RPMI7951 (cell line): ENCODE measurements at regions not wholly inside any gene's neighbourhood (a gene's known extent, or its start where the extent isn't known, plus 50 kb on each side); places are given as distances from the start of the nearest gene placed in this dataset.

ENCODE experiments used
- DNase-seq: peaks from one replicate; pipeline ENCODE4 v3.0.0-alpha.2; 2012; ENCODE audit warnings: low read depth

DNA sequence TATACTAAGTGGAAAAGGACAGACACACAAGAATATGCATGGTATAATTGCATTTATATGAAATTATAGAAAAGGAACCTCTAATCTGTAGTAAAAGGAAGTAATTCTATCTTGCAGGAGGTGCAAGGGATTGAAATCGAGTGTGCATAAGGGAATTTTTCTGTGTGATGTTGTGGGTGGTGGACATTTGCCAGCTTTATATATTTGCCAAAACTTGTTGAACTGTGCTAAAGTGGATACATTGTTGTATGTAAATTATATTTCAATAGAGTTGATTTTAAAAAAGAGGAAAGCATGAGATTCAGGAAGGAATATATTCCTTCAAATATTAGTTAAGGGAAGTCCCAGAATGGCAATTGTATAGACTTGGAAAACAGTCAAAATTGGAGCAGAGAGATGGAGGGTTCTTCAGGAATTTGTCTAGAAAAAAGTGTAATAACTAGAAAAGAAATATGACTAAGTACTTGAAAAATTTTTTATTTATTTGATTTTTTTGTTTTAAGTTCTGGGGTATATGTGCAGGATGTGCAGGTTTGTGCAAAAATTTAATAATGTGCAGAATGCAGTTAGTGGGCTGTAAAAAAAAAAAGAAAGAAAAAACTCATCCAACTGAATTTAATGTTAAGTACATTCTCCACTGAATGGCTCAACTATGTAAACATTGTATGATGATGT is 96.1 kb downstream of the ARL4A start:
- DNase-seq = no peak

DNA sequence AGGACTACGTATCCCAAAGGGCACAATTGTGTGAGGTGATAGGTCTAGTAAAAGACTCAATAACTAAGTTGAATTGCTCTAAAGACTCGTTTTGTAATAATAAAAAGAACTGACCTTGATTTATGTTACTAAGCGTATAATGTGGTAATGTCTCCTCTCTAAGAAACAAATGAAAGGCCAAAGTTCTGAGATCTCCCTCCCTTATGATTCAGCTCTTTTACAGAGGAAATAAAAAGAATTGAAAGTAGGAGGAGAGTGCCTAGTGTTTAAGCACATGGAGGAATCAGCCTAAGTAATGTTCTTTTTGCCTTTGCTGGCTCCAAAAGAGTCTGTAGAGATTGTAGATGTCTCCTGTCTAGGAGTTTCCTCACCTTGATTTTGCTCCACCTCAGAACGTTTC is 98.0 kb downstream of the ARL4A start:
- DNase-seq = no peak

DNA sequence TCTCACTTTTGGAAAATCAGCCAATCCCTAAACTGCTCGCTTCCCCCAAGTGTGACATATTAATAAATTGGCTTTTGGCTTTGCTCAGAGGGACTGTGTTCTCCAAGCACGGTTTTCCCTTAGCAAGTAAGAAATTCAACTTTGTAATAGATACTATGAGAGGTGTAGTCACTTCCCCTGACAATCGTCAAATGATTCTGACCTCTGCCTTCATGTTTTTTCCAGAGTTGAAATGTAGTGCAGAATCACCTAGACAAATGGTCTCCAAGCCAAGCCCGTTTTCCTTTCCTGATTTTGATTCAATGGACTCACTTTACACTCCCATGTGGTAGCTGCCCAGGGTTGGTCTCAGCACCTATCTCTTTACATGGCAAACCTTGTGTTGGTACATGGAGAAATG is 99.1 kb downstream of the ARL4A start:
- DNase-seq = no peak

DNA sequence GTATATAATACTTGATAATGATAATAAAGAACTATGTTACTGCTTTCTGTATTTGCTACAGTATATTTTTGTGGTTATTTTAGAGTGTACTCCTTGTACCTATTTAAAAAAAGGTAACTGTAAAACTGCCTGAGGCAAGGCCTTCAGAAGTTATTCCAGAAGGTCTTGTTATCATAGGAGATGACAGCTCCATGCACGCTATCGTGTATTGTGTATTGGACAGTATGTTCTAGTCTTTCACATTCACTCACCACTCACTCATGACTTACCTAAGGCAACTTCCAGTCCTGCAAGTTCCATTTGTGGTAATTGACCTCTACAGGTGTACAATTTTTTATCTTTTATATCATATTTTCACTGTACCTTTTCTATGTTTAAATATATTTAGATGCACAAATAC is 100.7 kb downstream of the ARL4A start:
- DNase-seq = no peak

DNA sequence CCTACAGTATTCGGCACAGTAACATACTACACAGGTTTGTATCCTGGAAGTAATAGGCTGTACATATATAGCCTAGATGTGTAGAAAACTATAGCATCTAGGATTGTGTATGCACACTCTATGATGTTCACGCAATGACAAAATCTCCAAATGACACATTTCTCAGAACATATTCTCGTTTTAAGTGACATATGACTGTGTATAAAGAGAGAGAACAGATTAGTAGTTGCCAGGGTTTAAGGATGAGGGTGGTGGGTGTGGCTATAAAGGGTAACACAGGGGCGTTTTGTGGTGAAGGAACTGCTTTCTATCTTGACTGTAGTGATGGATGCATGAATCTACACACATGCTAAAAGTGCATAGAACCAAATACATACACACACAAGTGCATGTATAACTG is 101.2 kb downstream of the ARL4A start:
- DNase-seq = no peak

DNA sequence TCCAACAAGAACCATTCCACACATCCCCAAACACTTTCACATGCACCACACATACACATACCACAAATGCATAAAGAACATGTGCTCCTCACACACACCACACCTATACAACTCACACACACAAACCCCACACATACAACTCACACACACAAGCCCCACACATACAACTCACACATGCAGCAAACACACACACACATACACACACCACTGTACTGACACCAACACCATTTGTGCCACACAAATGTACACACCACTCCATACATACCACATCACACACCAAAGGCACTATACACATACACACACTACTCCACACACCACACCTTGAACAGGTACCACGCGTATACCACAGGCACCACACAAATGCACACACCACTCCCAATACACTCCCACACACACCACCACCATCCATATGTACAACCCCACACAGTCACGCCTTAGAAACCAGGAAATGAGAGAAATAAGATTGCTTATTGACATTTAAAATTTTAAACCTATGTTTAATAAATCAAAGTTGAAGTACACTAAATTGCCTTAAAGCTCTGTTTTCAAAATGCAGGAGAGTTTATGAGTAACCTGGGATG is 107.4 kb downstream of the ARL4A start:
- DNase-seq = no peak

DNA sequence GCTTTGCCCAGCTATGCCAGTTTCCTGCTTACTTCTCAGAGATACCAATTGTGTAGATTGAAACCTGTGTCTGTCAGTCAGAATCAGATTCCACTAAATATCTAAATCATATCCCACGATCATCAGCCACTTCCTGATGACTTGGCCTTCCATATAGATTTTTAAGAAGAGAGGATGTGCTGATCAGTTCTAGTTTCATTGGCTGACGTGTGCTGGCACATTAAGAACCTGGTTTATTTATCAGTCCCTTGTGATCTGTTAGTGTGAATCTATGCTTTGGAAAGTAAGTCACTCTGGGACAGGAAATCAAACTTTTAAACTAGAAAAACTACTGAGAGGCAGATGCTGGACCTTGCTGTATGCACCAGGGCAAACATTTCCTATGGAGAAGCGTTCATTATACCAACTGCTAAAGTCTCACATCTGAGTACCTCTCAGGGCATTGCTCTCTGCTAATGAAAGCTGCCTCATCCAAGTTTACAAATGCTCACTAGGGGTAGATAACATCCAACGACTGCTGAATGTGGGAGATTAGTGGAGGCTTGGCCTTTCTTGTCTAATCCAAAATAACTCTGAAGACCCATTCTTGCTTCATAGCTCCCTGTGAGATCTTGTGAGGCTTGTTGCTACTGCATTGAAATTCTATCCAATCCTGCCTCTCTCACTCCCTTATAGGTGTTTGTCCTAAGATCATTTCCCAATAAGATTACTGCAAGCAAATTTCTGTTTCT is 109.1 kb downstream of the ARL4A start:
- no peak for DNase-seq

DNA sequence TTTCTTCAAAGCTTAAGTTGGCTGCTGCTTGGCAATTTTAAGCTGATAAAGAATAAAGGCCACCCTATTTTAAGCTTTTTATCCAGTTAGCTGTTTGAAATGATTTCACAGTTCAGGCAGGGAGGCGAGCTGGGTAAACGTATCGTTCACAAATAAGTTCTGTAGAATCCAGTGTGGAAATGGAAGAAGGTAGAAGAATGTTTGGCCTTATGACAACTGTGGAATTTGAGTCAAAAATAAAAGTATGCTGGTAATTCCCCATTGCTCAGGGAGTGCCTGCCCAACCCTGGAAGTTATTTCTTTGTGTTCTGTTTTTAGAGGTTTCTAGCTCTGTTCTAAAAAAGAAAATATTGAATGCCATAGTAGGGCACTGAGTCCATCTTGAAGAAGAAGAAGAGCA is 113.1 kb downstream of the ARL4A start:
- DNase-seq = no peak

DNA sequence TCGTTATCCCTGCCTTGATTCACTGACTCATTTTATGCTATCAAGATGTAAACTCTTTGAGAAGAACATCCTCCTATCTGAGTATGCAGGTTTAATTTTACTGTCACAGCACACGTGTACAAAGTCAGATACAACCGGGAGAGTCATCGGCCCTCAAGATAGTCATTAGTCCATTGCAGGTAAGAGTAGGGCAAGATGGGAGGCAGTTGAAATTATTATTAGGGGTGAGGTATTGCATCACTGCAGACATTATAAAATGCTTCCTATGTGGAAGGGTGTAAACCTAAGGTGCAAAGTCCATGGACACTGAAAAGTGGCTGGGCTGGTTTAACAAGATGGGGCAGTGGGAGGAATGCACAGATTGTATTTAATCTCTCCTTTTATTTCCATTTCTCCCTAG is 113.7 kb downstream of the ARL4A start:
- DNase-seq = no peak

DNA sequence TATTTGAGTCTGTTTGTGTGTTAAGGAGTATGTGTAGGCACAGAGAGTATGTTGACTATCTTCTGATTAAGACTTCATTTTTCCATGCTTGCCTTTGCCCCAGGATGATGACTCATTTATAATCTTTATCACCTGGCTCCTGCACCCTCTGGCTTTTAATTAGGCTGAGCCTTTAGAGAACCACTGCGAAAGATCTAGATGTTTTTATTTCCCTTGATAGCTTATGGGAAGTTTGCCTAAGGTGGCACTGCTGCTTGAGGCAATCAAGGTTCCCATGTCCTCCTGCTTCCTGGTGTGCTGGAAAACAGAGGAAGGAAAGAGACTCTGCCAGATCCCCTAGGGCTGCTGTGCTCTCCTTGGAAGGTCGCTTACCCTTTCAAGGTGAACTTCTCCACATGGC is 114.6 kb downstream of the ARL4A start:
- DNase-seq = no peak

DNA sequence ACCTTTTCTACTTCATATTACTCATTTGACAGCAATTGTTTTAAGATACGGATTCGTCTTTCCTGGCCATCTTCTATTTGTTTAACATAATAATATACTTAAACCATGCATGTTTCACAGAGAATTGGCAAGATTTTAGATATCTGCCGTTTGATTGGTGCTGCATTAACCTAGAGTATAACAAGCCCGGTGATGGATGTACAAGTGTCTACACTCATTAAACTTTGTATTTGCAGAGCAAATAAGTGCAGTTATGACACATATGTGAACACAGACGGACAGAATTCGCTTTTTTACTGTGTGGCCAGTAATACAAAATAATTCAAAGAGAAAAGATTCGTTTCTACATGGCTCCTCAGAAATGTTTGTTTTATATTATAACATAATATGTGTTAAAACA is 116.1 kb downstream of the ARL4A start:
- no peak for DNase-seq

DNA sequence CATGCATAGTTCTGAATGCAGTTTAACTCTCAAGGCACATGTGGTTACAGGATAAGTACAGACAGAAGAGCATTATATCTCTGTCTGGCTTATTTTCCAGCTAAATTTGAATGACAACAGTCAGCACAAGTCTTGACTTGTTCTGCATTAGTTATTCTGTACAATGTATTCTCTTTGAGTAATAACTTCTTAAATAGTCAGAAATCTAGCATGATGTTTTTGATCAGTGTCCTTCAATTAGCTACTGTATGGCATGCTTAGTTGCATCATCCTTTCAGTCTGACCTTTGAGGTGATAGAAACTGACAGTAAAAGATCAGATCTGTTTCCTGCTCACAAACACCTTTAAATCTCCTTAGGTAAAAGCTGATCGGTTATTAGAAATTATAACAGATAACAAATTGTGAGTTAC is 118.1 kb downstream of the ARL4A start:
- no peak for DNase-seq

DNA sequence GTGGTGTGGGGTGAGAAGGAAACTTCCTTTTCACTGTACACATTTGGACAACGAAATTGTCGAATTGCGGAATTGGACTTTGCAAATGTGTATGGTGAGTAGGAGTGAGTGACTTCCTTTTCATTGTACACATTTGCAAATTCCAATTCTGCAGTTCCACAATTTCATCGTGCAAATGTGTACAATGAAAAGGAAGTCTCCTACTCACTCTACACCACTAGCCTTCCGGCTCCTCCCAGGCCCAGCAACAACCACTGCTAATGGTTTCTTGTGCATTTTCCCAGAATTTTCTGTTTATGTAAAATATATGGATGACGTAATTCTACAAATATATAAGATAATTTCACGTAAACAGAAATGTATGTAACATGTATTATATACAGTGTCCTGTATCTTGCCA is 118.5 kb downstream of the ARL4A start:
- no peak for DNase-seq

DNA sequence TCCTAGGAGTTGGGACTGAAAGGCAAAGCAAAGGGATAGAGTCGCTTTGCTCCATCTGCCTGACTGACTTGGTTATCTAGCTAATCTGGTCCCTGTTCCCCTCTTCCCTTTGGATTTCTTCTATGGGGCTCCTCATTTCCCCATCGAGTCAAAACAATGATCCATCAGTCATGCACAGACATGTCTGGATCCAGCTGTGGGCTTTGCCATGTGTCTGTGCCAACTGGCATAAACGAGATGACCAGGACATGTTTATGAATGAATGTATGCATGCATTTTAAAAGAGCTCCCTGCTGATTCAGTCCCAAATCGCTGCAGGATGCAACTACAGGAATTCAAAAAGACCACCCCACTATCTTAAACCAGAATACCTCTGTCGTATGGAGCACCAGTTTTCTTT is 122.0 kb downstream of the ARL4A start:
- DNase-seq = no peak

DNA sequence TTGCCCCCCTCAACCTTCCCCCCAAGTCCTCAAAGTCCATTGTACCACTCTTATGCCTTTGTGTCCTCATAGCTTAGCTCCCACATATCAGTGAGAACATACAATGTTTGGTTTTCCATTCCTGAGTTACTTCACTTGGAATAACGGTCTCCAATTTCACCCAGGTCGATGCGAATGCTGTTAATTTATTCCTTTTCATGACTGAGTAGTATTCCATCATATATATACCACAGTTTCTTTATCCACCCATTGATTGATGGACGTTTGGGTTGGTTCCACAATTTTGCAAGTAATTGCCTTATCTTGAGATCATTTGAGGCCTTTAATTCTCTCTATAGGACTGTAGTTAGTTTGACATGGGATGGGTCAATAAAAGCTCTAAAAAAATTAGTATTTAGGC is 124.7 kb downstream of the ARL4A start:
- no peak for DNase-seq

DNA sequence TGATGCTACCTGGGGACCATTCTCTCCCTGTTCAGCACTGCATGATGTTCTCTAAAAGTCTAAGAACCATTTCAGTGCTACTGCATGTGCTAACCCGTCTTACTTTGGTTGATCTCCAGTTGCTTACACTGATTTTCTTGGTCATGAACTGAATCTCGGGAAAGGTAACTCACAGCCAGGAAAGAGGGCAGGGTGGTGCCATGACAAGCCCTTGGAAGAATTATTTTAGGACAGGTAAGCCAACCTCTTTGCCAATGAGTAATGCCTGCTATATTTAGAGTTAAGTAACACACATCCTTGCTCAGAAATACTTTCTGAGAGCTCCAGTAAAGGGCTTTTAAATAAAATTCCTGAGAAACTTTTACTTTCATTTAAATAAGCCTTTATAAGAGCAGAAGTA is 126.7 kb downstream of the ARL4A start:
- no peak for DNase-seq

DNA sequence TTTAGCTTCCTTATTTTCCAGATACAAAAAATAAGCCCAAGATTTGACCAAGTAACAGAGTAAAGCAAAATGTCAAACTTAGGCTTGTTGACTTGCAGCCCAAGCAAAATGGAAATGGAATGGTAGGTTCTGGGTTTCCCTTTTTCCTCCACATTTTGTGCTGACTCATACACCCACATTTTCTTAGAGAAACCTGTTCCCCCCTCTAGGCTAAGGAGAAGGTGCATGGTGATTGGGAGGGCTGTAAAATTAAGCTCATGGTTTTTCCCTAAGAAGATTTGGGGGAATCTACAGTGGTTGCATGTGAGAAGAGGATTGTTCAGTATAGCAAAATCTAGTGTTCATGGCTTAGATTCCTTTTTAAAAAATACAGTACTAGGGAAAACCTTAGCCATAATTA is 127.4 kb downstream of the ARL4A start:
- no peak for DNase-seq

DNA sequence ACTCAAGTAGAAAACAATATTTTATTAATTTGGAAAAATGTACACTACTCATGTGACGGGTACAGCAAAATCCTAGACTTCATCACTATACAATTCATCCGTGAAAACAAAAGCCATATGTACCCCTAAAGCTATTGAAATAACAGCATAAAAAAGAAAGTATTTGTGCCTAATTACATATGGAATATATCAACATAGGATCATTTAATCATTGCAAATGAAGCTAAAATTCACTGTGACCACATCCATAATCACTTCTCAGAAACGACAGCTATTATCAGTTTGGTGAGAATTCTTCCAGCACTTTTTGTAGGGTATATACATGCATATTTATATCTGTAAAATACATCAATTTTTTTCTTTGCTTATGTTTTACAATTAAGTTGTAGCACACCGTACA is 128.0 kb downstream of the ARL4A start:
- no peak for DNase-seq

DNA sequence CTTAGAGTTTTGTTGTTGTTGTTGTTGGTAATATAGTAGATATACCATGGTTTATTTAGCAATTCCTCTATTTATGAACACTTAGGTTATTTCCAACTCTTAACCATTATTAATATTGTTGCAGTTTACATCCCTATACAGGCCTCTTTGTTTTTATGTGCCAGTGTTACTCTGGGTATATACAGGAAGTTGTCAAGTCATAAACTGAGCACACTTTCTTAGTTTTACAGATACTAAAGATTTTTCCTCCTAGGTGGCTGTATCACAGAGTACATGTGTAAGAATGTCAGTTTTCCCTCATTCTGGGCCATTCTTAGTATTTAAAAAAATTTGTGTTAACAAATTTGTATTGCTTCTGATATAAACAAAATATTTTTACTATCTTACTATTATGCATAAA is 128.4 kb downstream of the ARL4A start:
- DNase-seq = no peak

DNA sequence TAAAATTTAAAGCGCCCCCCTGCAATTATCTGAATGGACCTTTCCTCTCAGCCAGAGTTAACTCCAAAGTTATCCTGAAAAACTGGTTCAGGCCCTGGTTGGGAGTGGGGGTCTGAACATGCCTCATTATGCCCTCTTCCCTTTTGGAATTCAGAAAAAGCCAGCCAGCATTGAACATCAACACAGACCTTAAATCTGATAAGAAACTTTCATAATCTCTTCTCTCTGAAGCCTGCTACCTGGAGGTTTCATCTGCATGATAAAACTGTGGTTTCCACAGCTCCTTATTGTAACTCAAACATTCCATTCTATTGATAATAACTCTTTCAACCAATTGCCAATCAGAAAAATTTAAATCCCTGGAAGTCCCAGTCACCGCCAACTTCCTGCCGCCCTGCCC is 133.3 kb downstream of the ARL4A start:
- no peak for DNase-seq

DNA sequence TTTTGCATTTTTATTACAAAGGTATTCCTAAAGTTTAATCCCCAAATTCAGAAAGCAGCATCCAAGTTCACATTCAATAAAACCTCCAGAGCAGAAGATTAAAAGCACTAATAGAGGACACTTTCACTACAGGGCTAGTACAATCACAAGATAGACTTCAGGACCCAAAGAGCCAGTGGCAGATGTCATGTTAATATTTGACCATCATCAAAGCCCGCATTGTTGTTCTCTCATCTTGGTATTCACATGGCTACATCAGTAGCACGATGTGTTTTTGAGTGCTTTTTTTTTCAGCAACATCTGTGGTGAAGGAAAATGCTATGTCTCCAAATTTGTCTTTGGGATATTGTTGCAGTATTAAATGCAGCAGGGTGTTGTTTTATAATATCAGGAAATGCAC is 134.3 kb downstream of the ARL4A start:
- no peak for DNase-seq

DNA sequence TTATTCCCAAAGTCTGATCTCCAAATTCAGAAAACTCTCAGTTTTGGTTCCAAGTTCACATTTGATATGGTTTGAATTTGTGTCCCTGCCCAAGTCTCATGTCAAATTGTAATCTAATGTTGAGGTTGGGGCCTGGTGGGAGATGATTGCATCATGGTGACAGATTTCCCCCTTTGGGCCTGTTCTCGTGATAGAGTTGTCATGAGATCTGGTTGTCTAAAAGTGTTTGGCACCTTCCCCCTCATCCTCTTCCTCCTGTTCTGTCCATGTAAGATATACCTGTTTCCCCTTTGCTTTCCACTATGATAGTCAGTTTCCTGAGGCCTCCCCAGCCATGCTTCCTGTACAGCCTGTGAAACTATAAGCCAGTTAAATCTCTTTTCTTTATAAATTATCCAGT is 138.6 kb downstream of the ARL4A start:
- no peak for DNase-seq

DNA sequence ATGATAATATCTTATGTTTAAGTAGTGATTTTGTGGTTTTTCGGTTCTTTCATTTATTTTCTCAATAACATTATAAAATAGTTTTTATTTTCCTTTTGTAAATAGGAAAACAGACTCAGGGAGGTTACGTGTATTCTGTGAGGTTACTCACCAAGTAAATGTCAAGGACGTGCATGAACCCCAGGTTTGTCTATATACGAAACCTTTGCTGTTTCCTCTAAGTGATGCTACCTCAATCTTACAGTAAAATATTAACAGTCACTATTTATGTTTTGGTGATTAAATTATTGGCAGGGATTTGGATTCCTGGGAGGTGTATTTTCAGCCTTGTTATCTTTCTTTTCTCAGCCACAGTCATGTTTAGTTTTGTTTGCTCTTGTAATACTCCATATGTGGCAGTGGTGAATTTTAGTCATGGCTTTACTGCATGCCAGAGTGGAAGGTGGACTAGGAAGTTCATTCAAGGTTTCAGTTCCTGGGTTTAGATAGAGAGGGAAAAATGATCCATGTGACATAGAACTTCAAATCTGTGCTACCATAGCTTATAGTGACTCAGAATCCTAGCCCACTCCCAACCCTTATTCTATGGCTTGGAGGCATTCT is 139.9 kb downstream of the ARL4A start:
- DNase-seq = no peak
